GM12878 (cell line): ENCODE measurements at regions not wholly inside any gene's neighbourhood (a gene's known extent, or its start where the extent isn't known, plus 50 kb on each side); places are given as distances from the start of the nearest gene placed in this dataset.

Experiments used
- ATAC-seq: fragments of 200-7000 bp; cut with Tn5 transposase; 3 replicates; pipeline ENCODE4 v1.9.1; 2020; ENCODE audit warnings: mild to moderate bottlenecking, moderate library complexity
- BruUV-seq: library from RNA; stranded (reverse); fragments of 400-500 nt; replicated peaks from 2 replicates; lab custom pipeline; 2021; lab: Mats Ljungman, UMichigan
- CTCF ChIA-PET: fragments of 300-600 bp; sonication (Branson Sonifier 250); formaldehyde crosslinking; extraction: SDS; loops from one replicate; lab custom pipeline; 2021; ENCODE audit warnings: inconsistent platforms; lab: Yijun Ruan, JAX
- POLR2A ChIA-PET: fragments of 350-600 bp; formaldehyde crosslinking; extraction: SDS; loops from one replicate; lab custom pipeline; 2021; ENCODE audit warnings: inconsistent platforms; lab: Charles Lee
- RAD21 ChIA-PET: fragments of 300-600 bp; sonication (Branson Sonifier 250); formaldehyde crosslinking; loops from one replicate; lab custom pipeline; 2023; ENCODE audit warnings: antibody characterized with exemption; ENCODE audit not compliant: unreplicated experiment; lab: Charles Lee
- SMC1A ChIA-PET: fragments of 300-600 bp; sonication (Branson Sonifier 250); formaldehyde crosslinking; loops from one replicate; lab custom pipeline; 2023; ENCODE audit not compliant: unreplicated experiment, uncharacterized antibody; lab: Charles Lee
- DNase-seq: peaks from one replicate; pipeline ENCODE4 v3.0.0-alpha.2; 2011; ENCODE audit warnings: low read depth, low spot score
- FAIRE-seq: peaks from 3 replicates; lab custom pipeline; 2011; peaks lifted over from hg19 to GRCh38; lab: Jason Lieb, UNC
- H2AFZ ChIP-seq: 2 replicates; pipeline ENCODE4 v1.6.0; 2011; ENCODE audit warnings: low read depth, low read length, control low read depth; ENCODE audit not compliant: control insufficient read depth
- H3K27ac ChIP-seq: 2 replicates; pipeline ENCODE4 v1.5.1; 2011; ENCODE audit warnings: control low read depth; ENCODE audit not compliant: control insufficient read depth, insufficient read depth
- H3K27me3 ChIP-seq, 2 experiments: replicated peaks in 1 of 2; 2 replicates each; pipeline versions ENCODE4 v1.6.0 to v1.6.1; 2011; ENCODE audit warnings: low read length in 1 of 2; ENCODE audit not compliant: control insufficient read depth in 2 of 2, insufficient read depth in 2 of 2
- H3K36me3 ChIP-seq, 2 experiments: 2 replicates each; pipeline ENCODE4 v1.5.1; 2011; ENCODE audit warnings: low read length in 1 of 2; ENCODE audit not compliant: control insufficient read depth in 2 of 2, insufficient read depth in 2 of 2
- H3K4me1 ChIP-seq: 2 replicates; pipeline ENCODE4 v1.6.1; 2011; ENCODE audit warnings: mild to moderate bottlenecking, low read length, moderate library complexity, mixed read lengths; ENCODE audit not compliant: control insufficient read depth, insufficient read depth
- H3K4me2 ChIP-seq: 2 replicates; pipeline ENCODE4 v1.6.0; 2011; ENCODE audit warnings: control low read depth; ENCODE audit not compliant: control insufficient read depth, insufficient read depth
- H3K4me3 ChIP-seq: fragments of 200-600 bp; sonication (generic); 2 replicates; pipeline ENCODE4 v1.5.1; 2016
- H3K79me2 ChIP-seq: 2 replicates; pipeline ENCODE4 v1.6.0; 2011; ENCODE audit warnings: low read length; ENCODE audit not compliant: control insufficient read depth, insufficient read depth
- H3K9ac ChIP-seq: 2 replicates; pipeline ENCODE4 v1.8.0; 2011; ENCODE audit warnings: low read length, control low read depth, mixed read lengths; ENCODE audit not compliant: control insufficient read depth, insufficient read depth
- H3K9me3 ChIP-seq: replicated peaks from 3 replicates; pipeline ENCODE4 v1.5.1; 2011; ENCODE audit warnings: mild to moderate bottlenecking, low read length; ENCODE audit not compliant: control insufficient read depth, insufficient read depth
- H4K20me1 ChIP-seq: 2 replicates; pipeline ENCODE4 v1.6.0; 2011; ENCODE audit not compliant: control insufficient read depth, insufficient read depth
- ASH2L ChIP-seq: fragments of 300-600, 200-600 bp; sonication (generic); IDR thresholded peaks from 2 replicates; pipeline ENCODE4 v1.6.1; 2017; ENCODE audit warnings: low read depth, mild to moderate bottlenecking, borderline replicate concordance
- CBFB ChIP-seq: IDR thresholded peaks from 2 replicates; pipeline ENCODE4 v1.6.1; 2016; ENCODE audit warnings: antibody characterized with exemption, low read depth
- CBX3 ChIP-seq: fragments of 200-600 bp; sonication (generic); IDR thresholded peaks from 2 replicates; pipeline ENCODE4 v1.6.1; 2016; ENCODE audit warnings: low read depth, borderline replicate concordance
- CBX5 ChIP-seq: sonication (generic); IDR thresholded peaks from 2 replicates; pipeline ENCODE4 v1.6.1; 2016; ENCODE audit warnings: low read depth, moderate library complexity, mild to moderate bottlenecking, inconsistent platforms
- CHD1 ChIP-seq: IDR thresholded peaks from 2 replicates; pipeline ENCODE4 v1.6.1; 2012; ENCODE audit warnings: low read depth, low read length, improper control_type of control experiment
- CREM ChIP-seq: IDR thresholded peaks from 2 replicates; pipeline ENCODE4 v1.6.1; 2014; ENCODE audit warnings: antibody characterized with exemption, low read depth
- DPF2 ChIP-seq: fragments of 450-650 bp; IDR thresholded peaks from 2 replicates; pipeline ENCODE4 v1.6.1; 2017; ENCODE audit warnings: mild to moderate bottlenecking
- FOS ChIP-seq: IDR thresholded peaks from 3 replicates; pipeline ENCODE4 v1.6.1; 2011; ENCODE audit warnings: borderline replicate concordance; ENCODE audit not compliant: insufficient read length; ENCODE audit errors: extremely low read depth
- GABPA ChIP-seq: IDR thresholded peaks from 2 replicates; pipeline ENCODE4 v1.6.1; 2014; ENCODE audit warnings: antibody characterized with exemption, low read depth, mild to moderate bottlenecking, inconsistent platforms
- GATAD2B ChIP-seq: fragments of 450-650 bp; conservative IDR thresholded peaks from 2 replicates; pipeline ENCODE4 v1.6.1; 2017; ENCODE audit warnings: low read depth, mild to moderate bottlenecking, moderate library complexity
- MAX ChIP-seq: IDR thresholded peaks from 2 replicates; pipeline ENCODE4 v1.6.1; 2012; ENCODE audit warnings: low read depth, low read length, improper control_type of control experiment
- NRF1 ChIP-seq: conservative IDR thresholded peaks from 2 replicates; pipeline ENCODE4 v1.6.1; 2011; ENCODE audit warnings: mild to moderate bottlenecking, low read depth, low read length, improper control_type of control experiment
- POLR2A ChIP-seq: IDR thresholded peaks from 2 replicates; pipeline ENCODE4 v1.6.1; 2011; ENCODE audit warnings: low read depth, mild to moderate bottlenecking, low read length
- SMAD1 ChIP-seq: fragments of 450-650 bp; IDR thresholded peaks from 2 replicates; pipeline ENCODE4 v1.6.1; 2018; ENCODE audit warnings: mild to moderate bottlenecking, low read depth; ENCODE audit not compliant: partially characterized antibody
- SREBF1 ChIP-seq: IDR thresholded peaks from 2 replicates; pipeline ENCODE4 v1.6.1; 2012; ENCODE audit warnings: mild to moderate bottlenecking, low read length
- STAT1 ChIP-seq: fragments of 450-650 bp; conservative IDR thresholded peaks from 2 replicates; pipeline ENCODE4 v1.6.1; 2014; ENCODE audit warnings: antibody characterized with exemption, mild to moderate bottlenecking
- TBL1XR1 ChIP-seq: IDR thresholded peaks from 2 replicates; pipeline ENCODE4 v1.6.1; 2012; ENCODE audit warnings: low read depth, low read length, improper control_type of control experiment
- YY1 ChIP-seq: IDR thresholded peaks from 2 replicates; pipeline ENCODE4 v1.6.1; 2011; ENCODE audit warnings: low read depth, mild to moderate bottlenecking, low read length
- WGBS: methylation state at CpG from one replicate; pipeline ENCODE4 v1.1.6; 2016; ENCODE audit warnings: low lambda C conversion rate; ENCODE audit not compliant: insufficient replicate concordance, insufficient coverage; ENCODE audit errors: missing lambda C conversion rate; 5-methylcytosine and 5-hydroxymethylcytosine counted together
- in situ Hi-C: fragments of 300-500 bp; cut with MboI; formaldehyde crosslinking; loops from 9 replicates; pipeline ENCODE4 v1.14.3; 2018; ENCODE audit warnings: mixed read lengths
- intact Hi-C: fragments of 100-400 bp; cut with micrococcal nuclease; formaldehyde crosslinking; loops from one replicate; pipeline ENCODE4 v1.14.2; 2022; ENCODE audit not compliant: unreplicated experiment
- TF ChIP-seq, protein P1 (sequence below): fragments of 450-650 bp; formaldehyde crosslinking; IDR thresholded peaks from 2 replicates; pipeline ENCODE4 v1.4.0; 2022; ENCODE audit warnings: mild to moderate bottlenecking, moderate library complexity
- TF ChIP-seq, protein P2 (sequence below): IDR thresholded peaks from 2 replicates; pipeline ENCODE4 v1.6.1; 2012; ENCODE audit warnings: mild to moderate bottlenecking, low read depth, low read length

DNA sequence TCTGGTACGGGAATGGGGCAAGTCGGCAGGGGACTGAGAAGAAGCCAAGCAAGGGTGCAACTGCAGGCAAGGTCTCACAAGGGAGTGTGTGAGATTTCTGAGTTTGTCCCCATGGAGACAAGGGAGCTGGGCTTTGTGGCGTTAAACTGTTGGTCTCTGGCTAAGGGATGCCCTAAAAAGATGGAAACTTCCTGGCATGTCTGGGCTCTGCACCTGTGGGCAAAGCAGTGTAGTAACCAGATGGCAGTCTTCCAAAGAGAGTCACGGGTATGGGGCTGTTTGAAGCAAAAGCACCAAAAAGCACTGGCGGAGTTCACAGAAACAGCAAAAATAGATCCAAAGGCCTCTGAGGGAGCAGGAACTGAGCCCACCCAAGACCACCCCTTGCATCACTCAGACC lies 104.8 kb upstream of the SLC44A3 start:
- ChIA-PET CTCF (interaction anchor here (0.6 to 1.0 kb wide), 2 partner anchors 91 to 234 kb away, joined by 3 read pairs; no protein-coding TSS in a partner anchor), SMC1A (interaction anchor here (0.6 to 1.3 kb wide), 3 partner anchors 41 to 383 kb away, joined by 3 read pairs; no protein-coding TSS in a partner anchor), RAD21 (no interaction called here), POLR2A (interaction anchor here (1.1 kb wide), 1 partner anchor 17 kb away, joined by 3 read pairs; no protein-coding TSS in a partner anchor)
- FAIRE-seq (no peak), ATAC-seq (no peak), DNase-seq (no peak)
- in situ Hi-C loops (no loop called here), intact Hi-C loops (loop anchor here (5.0 kb wide), 1 partner anchor 48 kb away; no protein-coding TSS in a partner anchor)
- no peak overlapping the region for H2AFZ ChIP-seq
- H3K9me3 ChIP-seq, result no peaks in the 10 kb centered on the region
- no peak overlapping the region for H3K4me3 ChIP-seq
- H3K36me3 ChIP-seq, result no peaks in the 10 kb centered on the region
- no peaks in the 10 kb centered on the region for H4K20me1 ChIP-seq
- no peak overlapping the region for H3K27ac ChIP-seq
- H3K4me1 ChIP-seq, result peaks cover 14% of the 10 kb centered on the region
- no peaks in the 10 kb centered on the region for H3K79me2 ChIP-seq
- no peak overlapping the region for H3K4me2 ChIP-seq
- H3K9ac ChIP-seq, result no peak overlapping the region
- 51% methylated on average over 5 of the region's 5 CpGs for WGBS
- H3K27me3 ChIP-seq, result no peaks in the 10 kb centered on the region
- TF ChIP-seq YY1, result no peak
- TF ChIP-seq, protein P1, sequence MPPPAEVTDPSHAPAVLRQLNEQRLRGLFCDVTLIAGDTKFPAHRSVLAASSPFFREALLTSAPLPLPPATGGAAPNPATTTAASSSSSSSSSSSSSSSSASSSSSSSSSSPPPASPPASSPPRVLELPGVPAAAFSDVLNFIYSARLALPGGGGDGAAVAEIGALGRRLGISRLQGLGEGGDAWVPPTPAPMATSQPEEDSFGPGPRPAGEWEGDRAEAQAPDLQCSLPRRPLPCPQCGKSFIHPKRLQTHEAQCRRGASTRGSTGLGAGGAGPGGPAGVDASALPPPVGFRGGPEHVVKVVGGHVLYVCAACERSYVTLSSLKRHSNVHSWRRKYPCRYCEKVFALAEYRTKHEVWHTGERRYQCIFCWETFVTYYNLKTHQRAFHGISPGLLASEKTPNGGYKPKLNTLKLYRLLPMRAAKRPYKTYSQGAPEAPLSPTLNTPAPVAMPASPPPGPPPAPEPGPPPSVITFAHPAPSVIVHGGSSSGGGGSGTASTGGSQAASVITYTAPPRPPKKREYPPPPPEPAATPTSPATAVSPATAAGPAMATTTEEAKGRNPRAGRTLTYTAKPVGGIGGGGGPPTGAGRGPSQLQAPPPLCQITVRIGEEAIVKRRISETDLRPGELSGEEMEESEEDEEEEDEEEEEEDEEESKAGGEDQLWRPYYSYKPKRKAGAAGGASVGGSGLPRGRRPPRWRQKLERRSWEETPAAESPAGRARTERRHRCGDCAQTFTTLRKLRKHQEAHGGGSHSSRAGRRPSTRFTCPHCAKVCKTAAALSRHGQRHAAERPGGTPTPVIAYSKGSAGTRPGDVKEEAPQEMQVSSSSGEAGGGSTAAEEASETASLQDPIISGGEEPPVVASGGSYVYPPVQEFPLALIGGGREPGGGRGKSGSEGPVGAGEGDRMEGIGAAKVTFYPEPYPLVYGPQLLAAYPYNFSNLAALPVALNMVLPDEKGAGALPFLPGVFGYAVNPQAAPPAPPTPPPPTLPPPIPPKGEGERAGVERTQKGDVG, result no peak
- TF ChIP-seq ASH2L, result no peak
- TF ChIP-seq, protein P2, sequence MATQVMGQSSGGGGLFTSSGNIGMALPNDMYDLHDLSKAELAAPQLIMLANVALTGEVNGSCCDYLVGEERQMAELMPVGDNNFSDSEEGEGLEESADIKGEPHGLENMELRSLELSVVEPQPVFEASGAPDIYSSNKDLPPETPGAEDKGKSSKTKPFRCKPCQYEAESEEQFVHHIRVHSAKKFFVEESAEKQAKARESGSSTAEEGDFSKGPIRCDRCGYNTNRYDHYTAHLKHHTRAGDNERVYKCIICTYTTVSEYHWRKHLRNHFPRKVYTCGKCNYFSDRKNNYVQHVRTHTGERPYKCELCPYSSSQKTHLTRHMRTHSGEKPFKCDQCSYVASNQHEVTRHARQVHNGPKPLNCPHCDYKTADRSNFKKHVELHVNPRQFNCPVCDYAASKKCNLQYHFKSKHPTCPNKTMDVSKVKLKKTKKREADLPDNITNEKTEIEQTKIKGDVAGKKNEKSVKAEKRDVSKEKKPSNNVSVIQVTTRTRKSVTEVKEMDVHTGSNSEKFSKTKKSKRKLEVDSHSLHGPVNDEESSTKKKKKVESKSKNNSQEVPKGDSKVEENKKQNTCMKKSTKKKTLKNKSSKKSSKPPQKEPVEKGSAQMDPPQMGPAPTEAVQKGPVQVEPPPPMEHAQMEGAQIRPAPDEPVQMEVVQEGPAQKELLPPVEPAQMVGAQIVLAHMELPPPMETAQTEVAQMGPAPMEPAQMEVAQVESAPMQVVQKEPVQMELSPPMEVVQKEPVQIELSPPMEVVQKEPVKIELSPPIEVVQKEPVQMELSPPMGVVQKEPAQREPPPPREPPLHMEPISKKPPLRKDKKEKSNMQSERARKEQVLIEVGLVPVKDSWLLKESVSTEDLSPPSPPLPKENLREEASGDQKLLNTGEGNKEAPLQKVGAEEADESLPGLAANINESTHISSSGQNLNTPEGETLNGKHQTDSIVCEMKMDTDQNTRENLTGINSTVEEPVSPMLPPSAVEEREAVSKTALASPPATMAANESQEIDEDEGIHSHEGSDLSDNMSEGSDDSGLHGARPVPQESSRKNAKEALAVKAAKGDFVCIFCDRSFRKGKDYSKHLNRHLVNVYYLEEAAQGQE, result no peak
- TF ChIP-seq FOS, result no peak
- no peak for TF ChIP-seq SMAD1
- TF ChIP-seq MAX, result no peak
- TF ChIP-seq CBFB, result no peak
- no peak for TF ChIP-seq TBL1XR1
- no peak for TF ChIP-seq POLR2A
- TF ChIP-seq DPF2, result no peak
- no peak for TF ChIP-seq CBX3
- no peak for TF ChIP-seq CBX5
- no peak for TF ChIP-seq STAT1
- no peak for TF ChIP-seq NRF1
- TF ChIP-seq CREM, result no peak
- TF ChIP-seq GABPA, result no peak
- no peak for TF ChIP-seq SREBF1
- TF ChIP-seq CHD1, result no peak
- TF ChIP-seq GATAD2B, result no peak
- BruUV-seq, result no TSS peak
